SK-N-SH (cell line): ENCODE measurements at regions not wholly inside any gene's neighbourhood (a gene's known extent, or its start where the extent isn't known, plus 50 kb on each side); places are given as distances from the start of the nearest gene placed in this dataset.

ENCODE experiments used
- CTCF ChIA-PET: fragments of 300-600, 350-600 bp; formaldehyde crosslinking; extraction: SDS; loops from one replicate; lab custom pipeline; 2021; lab: Yijun Ruan, JAX
- POLR2A ChIA-PET: fragments of 350-600 bp; sonication (Branson Sonifier 250); formaldehyde crosslinking; extraction: SDS; loops from one replicate; lab custom pipeline; 2020; ENCODE audit warnings: antibody characterized with exemption, inconsistent platforms; lab: Yijun Ruan, JAX
- DNase-seq: peaks from one replicate; pipeline ENCODE4 v3.0.0; 2012
- H2AFZ ChIP-seq: fragments of 200-600 bp; sonication (generic); 2 replicates; pipeline ENCODE4 v1.8.1; 2016; ENCODE audit warnings: antibody characterized with exemption, mild to moderate bottlenecking, low read depth
- H3F3A ChIP-seq: fragments of 200-600 bp; sonication (generic); replicated peaks from 2 replicates; pipeline ENCODE3; 2016; ENCODE audit warnings: antibody characterized with exemption, mild to moderate bottlenecking; ENCODE audit not compliant: insufficient read depth
- H3K27ac ChIP-seq, 2 experiments: fragments of 200-500 bp in 1 of 2; fragments of 200-600 bp in 1 of 2; sonication (Bioruptor generic) in 1 of 2; sonication (generic), shearing (Covaris generic) in 1 of 2; 2 replicates each; pipeline versions ENCODE4 v1.5.1 to v1.6.1; 2014 to 2016; ENCODE audit warnings: low read depth in 2 of 2, inconsistent platforms in 1 of 2, low read length in 1 of 2, mild to moderate bottlenecking in 1 of 2, mixed read lengths in 1 of 2
- H3K27me3 ChIP-seq: fragments of 200-600 bp; sonication (generic), shearing (Covaris generic); 2 replicates; pipeline ENCODE4 v1.6.1; 2016; ENCODE audit warnings: mixed run types; ENCODE audit not compliant: insufficient read depth
- H3K36me3 ChIP-seq, 2 experiments: fragments of 200-500 bp in 1 of 2; fragments of 200-600 bp in 1 of 2; sonication (Bioruptor generic) in 1 of 2; sonication (generic) in 1 of 2; replicated peaks in 1 of 2; 2 replicates each; pipeline versions ENCODE3 to v1.5.1; 2014 to 2016; ENCODE audit warnings: low read length in 1 of 2, mild to moderate bottlenecking in 1 of 2; ENCODE audit not compliant: insufficient read depth in 2 of 2, control insufficient read depth in 1 of 2
- H3K4me1 ChIP-seq, 2 experiments: fragments of 200-500 bp in 1 of 2; fragments of 200-600 bp in 1 of 2; sonication (Bioruptor generic) in 1 of 2; sonication (generic), shearing (Covaris generic) in 1 of 2; 2 replicates each; pipeline versions ENCODE4 v1.5.1 to v1.6.1; 2014 to 2016; ENCODE audit warnings: low read depth in 1 of 2, low read length in 1 of 2, mixed run types in 1 of 2; ENCODE audit not compliant: insufficient read depth in 2 of 2, control insufficient read depth in 1 of 2
- H3K4me2 ChIP-seq: fragments of 200-600 bp; sonication (generic), shearing (Covaris generic); 2 replicates; pipeline ENCODE4 v1.6.1; 2017; ENCODE audit warnings: mixed run types
- H3K4me3 ChIP-seq, 2 experiments: fragments of 200-500 bp in 1 of 2; fragments of 200-600 bp in 1 of 2; sonication (Bioruptor generic) in 1 of 2; sonication (generic), shearing (Covaris generic) in 1 of 2; 2 replicates each; pipeline versions ENCODE4 v1.5.1 to v1.8.1; 2014 to 2016; ENCODE audit warnings: low read depth in 2 of 2, inconsistent platforms in 1 of 2, low read length in 1 of 2, mild to moderate bottlenecking in 1 of 2, mixed read lengths in 1 of 2, moderate library complexity in 1 of 2
- H3K79me2 ChIP-seq: fragments of 200-600 bp; sonication (generic); 2 replicates; pipeline ENCODE4 v1.8.1; 2017; ENCODE audit warnings: mild to moderate bottlenecking; ENCODE audit not compliant: insufficient read depth
- H3K9ac ChIP-seq: fragments of 200-600 bp; sonication (generic); 2 replicates; pipeline ENCODE4 v1.6.1; 2017; ENCODE audit warnings: mixed run types
- H3K9me2 ChIP-seq: fragments of 200-600 bp; sonication (generic); 2 replicates; pipeline ENCODE4 v1.6.1; 2017; ENCODE audit warnings: mixed run types
- H3K9me3 ChIP-seq: fragments of 200-600 bp; sonication (generic); 2 replicates; pipeline ENCODE4 v1.6.1; 2017; ENCODE audit warnings: mixed run types, mild to moderate bottlenecking, moderate library complexity
- H4K20me1 ChIP-seq: fragments of 200-600 bp; sonication (generic); 2 replicates; pipeline ENCODE4 v1.6.1; 2017; ENCODE audit warnings: mild to moderate bottlenecking, mixed run types; ENCODE audit not compliant: insufficient read depth
- FOXJ3 ChIP-seq: sonication (generic); formaldehyde crosslinking; IDR thresholded peaks from 2 replicates; pipeline ENCODE4 v1.5.1; 2020; ENCODE audit warnings: mild to moderate bottlenecking, missing genetic modification reagents
- FOXM1 ChIP-seq: IDR thresholded peaks from 2 replicates; pipeline ENCODE4 v1.4.0; 2012; ENCODE audit warnings: low read depth, mild to moderate bottlenecking
- JUND ChIP-seq: IDR thresholded peaks from 2 replicates; pipeline ENCODE4 v1.4.0; 2012
- NFIC ChIP-seq: IDR thresholded peaks from 2 replicates; pipeline ENCODE4 v1.4.0; 2012; ENCODE audit warnings: borderline replicate concordance
- NRF1 ChIP-seq: IDR thresholded peaks from 2 replicates; pipeline ENCODE4 v1.6.1; 2012; ENCODE audit warnings: low read depth, mild to moderate bottlenecking, low read length
- TAF1 ChIP-seq: IDR thresholded peaks from 2 replicates; pipeline ENCODE4 v1.6.1; 2012; ENCODE audit warnings: low read depth, mild to moderate bottlenecking, low read length, moderate library complexity, borderline replicate concordance
- TCF12 ChIP-seq: IDR thresholded peaks from 2 replicates; pipeline ENCODE4 v1.4.0; 2012
- TEAD4 ChIP-seq: IDR thresholded peaks from 2 replicates; pipeline ENCODE4 v1.4.0; 2012; ENCODE audit warnings: mild to moderate bottlenecking, borderline replicate concordance; ENCODE audit not compliant: insufficient read depth
- WGBS: methylation state at CpG from one replicate; pipeline ENCODE4 v1.1.6; 2017; ENCODE audit warnings: low lambda C conversion rate; 5-methylcytosine and 5-hydroxymethylcytosine counted together
- TF ChIP-seq, protein P1 (sequence below): IDR thresholded peaks from 2 replicates; pipeline ENCODE4 v1.6.1; 2012; ENCODE audit warnings: mild to moderate bottlenecking, low read depth, low read length, moderate library complexity
- TF ChIP-seq, protein P2 (sequence below): IDR thresholded peaks from 2 replicates; pipeline ENCODE4; 2012
- TF ChIP-seq, protein P3 (sequence below): IDR thresholded peaks from 2 replicates; pipeline ENCODE4 v1.4.0; 2012; ENCODE audit warnings: low read depth, borderline replicate concordance
- TF ChIP-seq, protein P4 (sequence below): IDR thresholded peaks from 2 replicates; pipeline ENCODE4 v1.4.0; 2012; ENCODE audit warnings: low read depth

DNA sequence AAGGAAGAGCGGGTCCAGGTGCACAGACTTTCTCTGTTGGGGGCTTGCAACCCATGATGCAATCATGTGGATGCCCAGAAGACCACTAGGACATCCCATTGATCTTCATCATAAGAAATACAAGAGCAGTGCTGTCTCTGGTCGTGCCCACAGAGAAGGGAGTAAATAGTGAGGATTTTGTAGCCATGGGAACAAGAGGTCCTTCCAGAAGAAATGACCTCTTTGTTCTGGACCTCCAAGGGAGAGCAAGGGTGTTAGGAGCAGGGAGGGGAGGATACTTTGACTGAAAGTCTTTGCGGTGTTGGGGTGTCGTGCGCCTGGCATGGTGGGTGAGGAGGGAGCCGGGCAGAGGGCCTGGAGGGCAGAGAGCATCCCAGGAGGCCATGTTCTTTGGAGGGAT, 55.0 kb upstream of the EN2 start (continued):
- TF ChIP-seq, protein P1, sequence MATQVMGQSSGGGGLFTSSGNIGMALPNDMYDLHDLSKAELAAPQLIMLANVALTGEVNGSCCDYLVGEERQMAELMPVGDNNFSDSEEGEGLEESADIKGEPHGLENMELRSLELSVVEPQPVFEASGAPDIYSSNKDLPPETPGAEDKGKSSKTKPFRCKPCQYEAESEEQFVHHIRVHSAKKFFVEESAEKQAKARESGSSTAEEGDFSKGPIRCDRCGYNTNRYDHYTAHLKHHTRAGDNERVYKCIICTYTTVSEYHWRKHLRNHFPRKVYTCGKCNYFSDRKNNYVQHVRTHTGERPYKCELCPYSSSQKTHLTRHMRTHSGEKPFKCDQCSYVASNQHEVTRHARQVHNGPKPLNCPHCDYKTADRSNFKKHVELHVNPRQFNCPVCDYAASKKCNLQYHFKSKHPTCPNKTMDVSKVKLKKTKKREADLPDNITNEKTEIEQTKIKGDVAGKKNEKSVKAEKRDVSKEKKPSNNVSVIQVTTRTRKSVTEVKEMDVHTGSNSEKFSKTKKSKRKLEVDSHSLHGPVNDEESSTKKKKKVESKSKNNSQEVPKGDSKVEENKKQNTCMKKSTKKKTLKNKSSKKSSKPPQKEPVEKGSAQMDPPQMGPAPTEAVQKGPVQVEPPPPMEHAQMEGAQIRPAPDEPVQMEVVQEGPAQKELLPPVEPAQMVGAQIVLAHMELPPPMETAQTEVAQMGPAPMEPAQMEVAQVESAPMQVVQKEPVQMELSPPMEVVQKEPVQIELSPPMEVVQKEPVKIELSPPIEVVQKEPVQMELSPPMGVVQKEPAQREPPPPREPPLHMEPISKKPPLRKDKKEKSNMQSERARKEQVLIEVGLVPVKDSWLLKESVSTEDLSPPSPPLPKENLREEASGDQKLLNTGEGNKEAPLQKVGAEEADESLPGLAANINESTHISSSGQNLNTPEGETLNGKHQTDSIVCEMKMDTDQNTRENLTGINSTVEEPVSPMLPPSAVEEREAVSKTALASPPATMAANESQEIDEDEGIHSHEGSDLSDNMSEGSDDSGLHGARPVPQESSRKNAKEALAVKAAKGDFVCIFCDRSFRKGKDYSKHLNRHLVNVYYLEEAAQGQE: no peak
- TF ChIP-seq, protein P2, sequence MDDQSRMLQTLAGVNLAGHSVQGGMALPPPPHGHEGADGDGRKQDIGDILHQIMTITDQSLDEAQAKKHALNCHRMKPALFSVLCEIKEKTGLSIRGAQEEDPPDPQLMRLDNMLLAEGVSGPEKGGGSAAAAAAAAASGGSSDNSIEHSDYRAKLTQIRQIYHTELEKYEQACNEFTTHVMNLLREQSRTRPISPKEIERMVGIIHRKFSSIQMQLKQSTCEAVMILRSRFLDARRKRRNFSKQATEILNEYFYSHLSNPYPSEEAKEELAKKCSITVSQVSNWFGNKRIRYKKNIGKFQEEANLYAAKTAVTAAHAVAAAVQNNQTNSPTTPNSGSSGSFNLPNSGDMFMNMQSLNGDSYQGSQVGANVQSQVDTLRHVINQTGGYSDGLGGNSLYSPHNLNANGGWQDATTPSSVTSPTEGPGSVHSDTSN: no peak
- TF ChIP-seq FOXJ3 (CRISPR knock-in tag): no peak
- no peak for TF ChIP-seq TEAD4
- TF ChIP-seq, protein P3, sequence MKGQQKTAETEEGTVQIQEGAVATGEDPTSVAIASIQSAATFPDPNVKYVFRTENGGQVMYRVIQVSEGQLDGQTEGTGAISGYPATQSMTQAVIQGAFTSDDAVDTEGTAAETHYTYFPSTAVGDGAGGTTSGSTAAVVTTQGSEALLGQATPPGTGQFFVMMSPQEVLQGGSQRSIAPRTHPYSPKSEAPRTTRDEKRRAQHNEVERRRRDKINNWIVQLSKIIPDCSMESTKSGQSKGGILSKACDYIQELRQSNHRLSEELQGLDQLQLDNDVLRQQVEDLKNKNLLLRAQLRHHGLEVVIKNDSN: no peak

DNA sequence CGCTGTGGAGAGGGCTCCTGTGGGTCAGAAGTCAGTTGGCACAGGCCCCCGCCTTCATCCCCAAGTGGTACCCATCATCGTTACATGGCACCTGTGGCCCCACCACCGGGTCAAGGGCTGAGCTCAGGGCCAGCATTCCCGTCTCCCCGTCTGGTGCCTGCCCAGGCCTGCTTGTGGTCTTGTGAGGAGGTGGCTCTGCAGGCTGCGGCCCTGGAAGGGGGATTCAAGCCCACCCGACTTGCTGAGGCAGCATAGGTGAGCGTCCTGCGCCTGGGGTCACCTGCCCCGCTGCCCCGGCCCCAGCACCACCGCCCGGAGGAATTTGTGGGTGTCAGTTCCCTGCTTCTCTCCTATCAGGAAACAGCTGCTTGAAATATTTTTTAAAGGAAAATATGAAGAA, 53.0 kb upstream of the EN2 start:
- Histone ChIP-seq H4K20me1 (no peaks in the 10 kb centered on the region), H3K9ac (no peak overlapping the region), H3K9me2 (no peaks in the 10 kb centered on the region), H3K27ac (no peak overlapping the region), H3K27me3 (peaks cover 78% of the 10 kb centered on the region), H2AFZ (no peak overlapping the region), H3K4me3 (no peak overlapping the region), H3F3A (no peaks in the 10 kb centered on the region), H3K4me2 (no peak overlapping the region), H3K36me3 (no peaks in the 10 kb centered on the region), H3K4me1 (no peaks in the 10 kb centered on the region), H3K79me2 (no peaks in the 10 kb centered on the region), H3K9me3 (no peaks in the 10 kb centered on the region)
- 6% methylated on average over 10 of the region's 14 CpGs for WGBS
- ChIA-PET POLR2A (interaction anchor here (0.6 kb wide), 1 partner anchor 464 kb away, joined by 4 read pairs; no protein-coding TSS in a partner anchor), CTCF (interaction anchor here (0.6 to 1.9 kb wide), 11 partner anchors 9 to 1363 kb away, joined by 3 to 13 read pairs (median 4); no protein-coding TSS in a partner anchor)
- TF ChIP-seq JUND: no peak
- no peak for TF ChIP-seq TAF1
- TF ChIP-seq TEAD4: no peak
- no peak for TF ChIP-seq FOXM1
- TF ChIP-seq, protein P4, sequence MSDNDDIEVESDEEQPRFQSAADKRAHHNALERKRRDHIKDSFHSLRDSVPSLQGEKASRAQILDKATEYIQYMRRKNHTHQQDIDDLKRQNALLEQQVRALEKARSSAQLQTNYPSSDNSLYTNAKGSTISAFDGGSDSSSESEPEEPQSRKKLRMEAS: no peak
- TF ChIP-seq TCF12: no peak
- TF ChIP-seq NRF1: no peak
- TF ChIP-seq FOXJ3 (CRISPR knock-in tag): no peak
- TF ChIP-seq NFIC: no peak
- no peak for DNase-seq
